WTC11 (cell line): ENCODE measurements at regions not wholly inside any gene's neighbourhood (a gene's known extent, or its start where the extent isn't known, plus 50 kb on each side); places are given as distances from the start of the nearest gene placed in this dataset.

Experiments
- JAZF1 ChIP-seq: fragments of 250-450 bp; sonication (Bioruptor Pico); IDR thresholded peaks from 2 replicates; pipeline ENCODE4 v1.9.0; 2021; ENCODE audit warnings: moderate library complexity, mild to moderate bottlenecking, inconsistent platforms
- PRRX2 ChIP-seq: fragments of 250-450 bp; sonication (Bioruptor Pico); IDR thresholded peaks from 2 replicates; pipeline ENCODE4 v1.8.0; 2021; ENCODE audit warnings: mild to moderate bottlenecking
- SMAD4 ChIP-seq: sonication (generic); formaldehyde crosslinking; IDR thresholded peaks from 2 replicates; pipeline ENCODE4 v1.8.0; 2022; ENCODE audit warnings: mild to moderate bottlenecking, missing genetic modification reagents
- ZNF138 ChIP-seq: sonication (generic); formaldehyde crosslinking; conservative IDR thresholded peaks from 2 replicates; pipeline ENCODE4 v1.8.1; 2022; ENCODE audit warnings: mild to moderate bottlenecking, moderate library complexity, missing genetic modification reagents
- ZNF317 ChIP-seq: sonication (generic); formaldehyde crosslinking; IDR thresholded peaks from 2 replicates; pipeline ENCODE4 v1.8.1; 2023; ENCODE audit warnings: low read depth, mild to moderate bottlenecking, moderate library complexity, missing genetic modification reagents, borderline replicate concordance
- TF ChIP-seq, protein P1 (sequence below): sonication (generic); formaldehyde crosslinking; IDR thresholded peaks from 2 replicates; pipeline ENCODE4 v1.8.1; 2023; ENCODE audit warnings: mild to moderate bottlenecking, moderate library complexity, missing genetic modification reagents
- TF ChIP-seq, protein P2 (sequence below): sonication (generic); formaldehyde crosslinking; IDR thresholded peaks from 2 replicates; pipeline ENCODE4 v1.8.0; 2022; ENCODE audit warnings: mild to moderate bottlenecking, missing genetic modification reagents
- TF ChIP-seq, protein P3 (sequence below): fragments of 200-600 bp; IDR thresholded peaks from 2 replicates; pipeline ENCODE4 v1.8.0; 2022; ENCODE audit warnings: antibody characterized with exemption
- TF ChIP-seq, protein P4 (sequence below): sonication (generic); formaldehyde crosslinking; IDR thresholded peaks from 2 replicates; pipeline ENCODE4 v1.8.0; 2022; ENCODE audit warnings: mild to moderate bottlenecking, missing genetic modification reagents

DNA sequence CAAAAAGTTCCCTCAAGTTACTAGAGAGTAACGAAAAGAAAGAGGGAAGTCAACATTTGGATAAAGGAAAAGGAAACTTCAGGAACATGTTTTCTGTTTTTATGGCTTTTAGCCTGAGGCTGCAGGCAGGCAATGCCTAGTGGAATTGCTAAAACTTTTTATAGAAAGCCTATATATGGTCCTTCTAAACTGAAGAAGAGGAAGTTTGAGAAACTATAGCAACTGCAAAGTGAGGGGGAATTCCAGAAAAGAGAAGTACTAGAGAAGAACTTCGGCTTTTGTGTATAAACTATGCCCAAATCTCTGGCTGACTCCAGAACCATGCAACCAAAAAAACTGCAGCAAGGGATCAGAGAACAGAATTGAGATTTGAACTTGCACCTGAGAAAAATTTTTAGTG is 74.3 kb upstream of the ARHGAP42 start:
- TF ChIP-seq, protein P1, sequence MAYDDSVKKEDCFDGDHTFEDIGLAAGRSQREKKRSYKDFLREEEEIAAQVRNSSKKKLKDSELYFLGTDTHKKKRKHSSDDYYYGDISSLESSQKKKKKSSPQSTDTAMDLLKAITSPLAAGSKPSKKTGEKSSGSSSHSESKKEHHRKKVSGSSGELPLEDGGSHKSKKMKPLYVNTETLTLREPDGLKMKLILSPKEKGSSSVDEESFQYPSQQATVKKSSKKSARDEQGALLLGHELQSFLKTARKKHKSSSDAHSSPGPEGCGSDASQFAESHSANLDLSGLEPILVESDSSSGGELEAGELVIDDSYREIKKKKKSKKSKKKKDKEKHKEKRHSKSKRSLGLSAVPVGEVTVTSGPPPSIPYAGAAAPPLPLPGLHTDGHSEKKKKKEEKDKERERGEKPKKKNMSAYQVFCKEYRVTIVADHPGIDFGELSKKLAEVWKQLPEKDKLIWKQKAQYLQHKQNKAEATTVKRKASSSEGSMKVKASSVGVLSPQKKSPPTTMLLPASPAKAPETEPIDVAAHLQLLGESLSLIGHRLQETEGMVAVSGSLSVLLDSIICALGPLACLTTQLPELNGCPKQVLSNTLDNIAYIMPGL (CRISPR knock-in tag), result no peak
- TF ChIP-seq ZNF138 (CRISPR knock-in tag) (no peak), SMAD4 (CRISPR knock-in tag) (no peak), ZNF317 (CRISPR knock-in tag) (no peak), JAZF1 (CRISPR knock-in tag) (no peak), PRRX2 (no peak)
- TF ChIP-seq, protein P2, sequence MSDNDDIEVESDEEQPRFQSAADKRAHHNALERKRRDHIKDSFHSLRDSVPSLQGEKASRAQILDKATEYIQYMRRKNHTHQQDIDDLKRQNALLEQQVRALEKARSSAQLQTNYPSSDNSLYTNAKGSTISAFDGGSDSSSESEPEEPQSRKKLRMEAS (CRISPR knock-in tag), result no peak
- TF ChIP-seq, protein P3, sequence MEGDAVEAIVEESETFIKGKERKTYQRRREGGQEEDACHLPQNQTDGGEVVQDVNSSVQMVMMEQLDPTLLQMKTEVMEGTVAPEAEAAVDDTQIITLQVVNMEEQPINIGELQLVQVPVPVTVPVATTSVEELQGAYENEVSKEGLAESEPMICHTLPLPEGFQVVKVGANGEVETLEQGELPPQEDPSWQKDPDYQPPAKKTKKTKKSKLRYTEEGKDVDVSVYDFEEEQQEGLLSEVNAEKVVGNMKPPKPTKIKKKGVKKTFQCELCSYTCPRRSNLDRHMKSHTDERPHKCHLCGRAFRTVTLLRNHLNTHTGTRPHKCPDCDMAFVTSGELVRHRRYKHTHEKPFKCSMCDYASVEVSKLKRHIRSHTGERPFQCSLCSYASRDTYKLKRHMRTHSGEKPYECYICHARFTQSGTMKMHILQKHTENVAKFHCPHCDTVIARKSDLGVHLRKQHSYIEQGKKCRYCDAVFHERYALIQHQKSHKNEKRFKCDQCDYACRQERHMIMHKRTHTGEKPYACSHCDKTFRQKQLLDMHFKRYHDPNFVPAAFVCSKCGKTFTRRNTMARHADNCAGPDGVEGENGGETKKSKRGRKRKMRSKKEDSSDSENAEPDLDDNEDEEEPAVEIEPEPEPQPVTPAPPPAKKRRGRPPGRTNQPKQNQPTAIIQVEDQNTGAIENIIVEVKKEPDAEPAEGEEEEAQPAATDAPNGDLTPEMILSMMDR, result no peak
- TF ChIP-seq, protein P4, sequence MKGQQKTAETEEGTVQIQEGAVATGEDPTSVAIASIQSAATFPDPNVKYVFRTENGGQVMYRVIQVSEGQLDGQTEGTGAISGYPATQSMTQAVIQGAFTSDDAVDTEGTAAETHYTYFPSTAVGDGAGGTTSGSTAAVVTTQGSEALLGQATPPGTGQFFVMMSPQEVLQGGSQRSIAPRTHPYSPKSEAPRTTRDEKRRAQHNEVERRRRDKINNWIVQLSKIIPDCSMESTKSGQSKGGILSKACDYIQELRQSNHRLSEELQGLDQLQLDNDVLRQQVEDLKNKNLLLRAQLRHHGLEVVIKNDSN, result no peak
